HG02763 (cell line): ENCODE measurements at regions not wholly inside any gene's neighbourhood (a gene's known extent, or its start where the extent isn't known, plus 50 kb on each side); places are given as distances from the start of the nearest gene placed in this dataset.
"Not testable (repeated sequence)": the region's sequence is repeated elsewhere in the genome, so short reads cannot be mapped to it uniquely, and the experiment has no call there.

Source experiments
- ATAC-seq: cut with Tn5 transposase; IDR thresholded peaks from one replicate; pipeline ENCODE4 v1.9.1; 2021; ENCODE audit warnings: mild to moderate bottlenecking, moderate library complexity; ENCODE audit not compliant: unreplicated experiment

DNA sequence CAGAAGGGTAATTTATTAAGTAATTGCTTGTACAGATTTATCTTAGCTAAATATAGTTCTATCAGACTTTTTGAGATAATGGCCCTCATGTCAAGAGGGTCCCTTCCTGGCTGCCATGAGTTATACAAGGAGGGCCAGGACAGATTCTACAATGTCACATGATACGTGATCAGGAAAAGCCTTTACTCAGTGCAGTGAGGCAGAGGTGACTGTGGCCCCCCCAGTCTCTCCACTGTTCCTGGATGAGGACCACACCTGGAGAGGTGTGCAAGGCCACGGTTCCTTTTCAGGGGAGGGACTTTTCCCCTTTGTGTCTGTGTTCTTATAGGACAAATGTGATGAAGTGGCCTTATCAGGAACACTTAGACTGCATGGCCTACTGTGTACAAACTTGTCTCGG, 54.3 kb upstream of the LRCH1 start:
- no peak for ATAC-seq

DNA sequence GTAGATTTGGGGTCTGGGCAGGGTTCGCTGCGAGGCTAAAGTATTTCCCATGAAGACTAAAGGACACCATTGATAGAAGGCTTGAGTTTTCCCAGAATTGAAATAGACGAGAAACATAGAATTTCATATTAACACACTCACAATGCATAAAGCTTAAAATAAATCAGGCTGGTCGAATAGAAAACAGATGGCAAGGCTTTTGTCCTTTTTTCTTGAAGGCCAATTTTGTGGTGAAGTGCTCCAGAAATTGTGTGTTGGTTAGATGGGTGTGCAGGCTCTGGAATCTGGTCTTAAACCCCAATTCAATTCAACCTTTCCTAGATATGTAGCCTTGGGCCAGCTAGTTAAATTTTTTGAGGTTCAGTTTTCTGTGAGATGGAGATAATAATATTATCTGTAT, 56.9 kb upstream of the LRCH1 start:
- ATAC-seq, result no peak

DNA sequence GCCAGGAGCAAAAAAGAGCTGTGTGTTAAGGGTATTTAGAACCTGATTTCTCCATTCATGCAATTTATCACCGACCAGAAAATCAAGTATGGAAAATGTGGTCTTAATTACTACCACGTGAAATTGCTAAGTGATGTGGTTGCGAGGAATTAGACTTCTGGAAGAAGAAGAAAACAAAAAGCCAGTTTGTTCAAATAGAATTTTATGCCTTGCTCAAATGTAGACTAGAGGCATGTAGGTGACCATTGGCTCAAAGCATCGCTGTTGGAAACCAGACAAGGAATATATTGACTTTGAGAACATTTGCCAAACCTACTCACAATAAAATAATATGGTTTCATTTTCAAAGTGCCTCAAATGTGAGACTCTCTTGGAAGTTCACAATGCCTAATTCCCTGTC, 57.3 kb upstream of the LRCH1 start:
- ATAC-seq, result no peak

GRCh38 chr13:46495066-46495465, 57.9 kb upstream of the LRCH1 start:
- ATAC-seq, result no peak

GRCh38 chr13:46492946-46493345, 60.0 kb upstream of the LRCH1 start:
- no peak for ATAC-seq

GRCh38 chr13:46491641-46492040, 61.3 kb upstream of the LRCH1 start:
- ATAC-seq, result no peak

GRCh38 chr13:46490713-46491112, 62.3 kb upstream of the LRCH1 start:
- not testable (repeated sequence) for ATAC-seq

- no peak for ATAC-seq
Observed at GRCh38 chr13:46490129-46490528, 62.8 kb upstream of the LRCH1 start.

GRCh38 chr13:46489586-46490023, 63.4 kb upstream of the LRCH1 start:
- no peak for ATAC-seq

GRCh38 chr13:46487748-46488147, 65.2 kb upstream of the LRCH1 start:
- no peak for ATAC-seq

GRCh38 chr13:46486270-46486669, 66.7 kb upstream of the LRCH1 start:
- no peak for ATAC-seq

DNA sequence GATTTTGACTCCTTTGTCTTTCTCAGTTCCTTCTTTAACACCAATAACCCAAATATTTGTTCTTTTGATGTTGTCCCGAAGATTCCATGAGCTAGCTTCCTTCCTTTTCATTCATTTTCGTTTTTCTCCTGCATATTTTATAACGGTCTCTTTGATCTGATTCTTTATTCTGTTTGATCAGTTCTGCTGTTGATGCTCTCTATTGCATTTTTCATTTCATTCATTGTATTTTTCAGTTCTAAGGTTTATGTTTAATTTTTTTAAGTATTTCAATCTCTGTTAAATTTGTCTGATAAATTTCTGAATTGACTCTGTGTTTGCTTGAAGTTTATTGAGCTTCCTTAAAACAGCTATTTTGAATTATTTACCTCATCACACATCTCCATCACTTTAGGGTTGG, 68.4 kb upstream of the LRCH1 start:
- no peak for ATAC-seq

- ATAC-seq, result no peak
Observed at GRCh38 chr13:46481166-46481565, 71.8 kb upstream of the LRCH1 start.

DNA sequence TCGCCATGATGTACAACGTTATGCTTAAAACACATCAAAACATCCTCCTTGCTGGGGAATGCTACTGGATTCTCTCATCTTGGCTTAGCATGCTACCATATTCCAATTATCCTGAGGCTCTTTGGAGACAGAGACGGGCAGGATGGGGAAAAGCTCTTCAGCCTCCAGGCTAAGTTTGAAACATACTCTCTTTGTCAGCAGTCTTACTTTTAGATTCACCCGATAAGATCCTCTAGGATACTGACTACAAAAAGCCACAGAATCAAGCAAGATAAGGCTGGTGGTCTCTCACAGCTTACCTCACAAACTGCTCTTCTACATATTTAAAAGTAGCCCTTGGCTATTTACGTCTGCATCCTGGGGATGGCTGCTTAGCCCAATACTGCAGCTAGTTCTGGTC, 72.8 kb upstream of the LRCH1 start:
- no peak for ATAC-seq

- ATAC-seq, result no peak
Observed at GRCh38 chr13:46479691-46480090, 73.3 kb upstream of the LRCH1 start.

GRCh38 chr13:46479283-46479682, 73.7 kb upstream of the LRCH1 start:
- no peak for ATAC-seq

DNA sequence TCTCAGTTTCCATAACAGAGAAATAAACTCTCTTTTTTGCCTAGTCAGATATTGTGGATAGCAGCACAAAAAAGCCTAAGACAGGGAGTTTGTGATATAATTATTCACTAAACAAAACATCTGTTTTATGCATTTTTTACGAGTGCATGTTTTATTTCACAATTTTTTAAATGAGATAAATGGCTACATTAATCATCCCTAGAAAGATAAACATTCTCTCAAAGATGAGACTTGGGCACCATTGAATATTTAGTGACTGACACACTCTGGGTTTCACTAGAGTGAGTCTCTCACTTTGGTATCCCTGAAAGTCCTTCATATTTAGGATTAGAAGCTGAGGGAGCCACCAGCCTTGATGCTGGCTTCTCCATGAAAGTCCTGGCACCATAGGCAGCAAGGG, 74.3 kb upstream of the LRCH1 start:
- ATAC-seq, result no peak

GRCh38 chr13:46476174-46476573, 76.8 kb upstream of the LRCH1 start:
- no peak for ATAC-seq

- ATAC-seq, result no peak
Observed at GRCh38 chr13:46475541-46475991, 77.4 kb upstream of the LRCH1 start.

DNA sequence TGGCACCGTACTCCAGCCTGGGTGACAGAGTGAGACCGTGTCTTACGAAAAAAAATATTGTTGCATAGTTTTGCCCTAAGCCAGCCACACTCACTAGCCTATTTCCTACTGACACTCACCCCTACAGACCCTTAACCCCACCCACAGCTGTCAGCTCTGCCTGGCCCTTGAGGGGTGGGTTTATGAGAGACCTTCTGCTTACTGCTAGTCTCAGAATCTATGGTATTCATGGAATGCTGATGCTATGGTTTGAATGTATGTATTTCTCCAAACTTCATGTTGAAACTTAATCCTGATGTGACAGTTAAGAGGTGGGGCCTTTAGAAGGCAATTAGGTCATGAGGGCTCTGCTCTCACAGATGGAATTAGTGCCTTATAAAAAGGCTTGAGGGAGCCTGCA, 79.2 kb upstream of the LRCH1 start:
- ATAC-seq, result no peak

DNA sequence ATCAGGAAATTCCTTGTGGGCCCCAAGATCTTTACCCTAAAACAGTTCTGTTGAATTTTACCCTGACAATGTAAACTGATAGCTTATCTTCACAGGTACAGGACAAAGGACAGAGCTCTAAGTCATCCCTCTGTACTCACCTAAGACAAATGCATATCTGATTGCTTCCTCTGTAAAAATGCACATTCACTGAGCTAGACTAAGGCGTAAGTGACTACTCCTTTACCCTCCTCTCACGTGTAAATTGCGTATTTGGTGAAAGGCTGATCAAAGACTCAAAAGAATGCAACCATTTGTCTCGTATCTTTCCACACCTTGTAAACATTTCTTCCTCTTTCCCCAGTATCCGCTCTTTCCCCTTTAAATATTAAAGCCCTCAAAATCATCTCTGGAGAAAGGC, 80.6 kb upstream of the LRCH1 start:
- ATAC-seq, result no peak

DNA sequence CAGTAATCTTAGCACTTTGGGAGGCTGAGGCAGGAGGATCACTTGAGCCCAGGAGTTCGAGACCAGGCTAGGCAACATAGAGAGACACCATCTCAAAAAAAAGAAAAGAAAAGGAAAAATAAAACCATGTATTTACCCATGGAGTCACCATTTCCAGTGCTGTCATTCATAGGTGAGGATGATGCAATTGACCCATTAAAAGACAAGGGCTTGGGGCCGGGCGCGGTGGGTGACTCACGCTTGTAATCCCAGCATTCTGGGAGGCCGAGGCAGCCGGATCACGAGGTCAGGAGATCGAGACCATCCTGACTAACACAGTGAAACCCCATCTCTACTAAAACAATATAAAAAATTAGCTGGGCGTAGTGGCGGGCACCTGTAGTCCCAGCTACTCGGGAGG, 82.6 kb upstream of the RUBCNL start:
- ATAC-seq, result not testable (repeated sequence)

DNA sequence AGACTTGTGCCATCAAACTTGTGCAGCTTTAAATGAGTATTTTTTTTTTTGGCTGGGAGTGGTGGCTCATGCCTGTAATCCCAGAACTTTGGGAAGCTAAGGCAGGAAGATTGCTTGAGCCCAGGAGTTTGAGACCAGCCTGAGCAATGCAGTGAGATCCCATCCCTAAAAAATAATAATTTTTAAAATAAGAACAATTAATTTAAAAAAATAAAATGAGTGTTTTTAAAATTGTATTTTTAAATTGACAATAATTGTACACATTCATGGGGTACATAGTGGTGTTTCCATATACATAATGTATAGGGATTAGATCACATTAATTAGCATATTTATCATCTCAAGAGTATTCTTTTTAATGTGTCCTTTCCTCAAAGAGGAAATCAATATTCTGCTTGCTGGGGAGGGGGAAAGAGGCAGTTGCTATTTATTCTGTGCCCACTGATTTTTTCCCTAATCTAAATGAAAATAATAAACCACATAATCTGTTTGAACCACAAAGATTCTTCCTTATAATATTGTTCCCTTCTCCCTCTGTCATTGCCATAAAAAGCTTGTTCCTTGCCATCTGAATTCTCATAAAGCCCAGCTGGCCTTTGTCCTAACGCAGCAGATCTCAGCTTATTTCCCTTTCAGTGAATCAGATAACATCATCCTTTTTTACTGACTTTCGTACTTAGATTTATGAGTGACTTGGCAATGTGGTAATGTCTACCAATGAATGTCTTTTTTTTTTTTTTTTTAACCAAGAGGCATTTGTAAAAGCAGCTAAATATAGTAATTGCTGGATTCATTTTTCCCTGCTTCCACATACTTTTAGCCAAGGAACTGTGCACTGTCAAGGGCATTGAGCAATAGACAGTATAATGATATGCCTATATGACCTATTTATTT, 81.8 kb upstream of the RUBCNL start:
- no peak for ATAC-seq
